BE2C (cell line): ENCODE measurements at regions not wholly inside any gene's neighbourhood (a gene's known extent, or its start where the extent isn't known, plus 50 kb on each side); places are given as distances from the start of the nearest gene placed in this dataset.

Experiments used
- DNase-seq: peaks from one replicate; pipeline ENCODE4 v3.0.0-alpha.2; 2020
- H3K27me3 ChIP-seq: fragments of 250-450 bp; sonication (Bioruptor Pico); 2 replicates; pipeline ENCODE4 v1.5.1; 2020; ENCODE audit warnings: mild to moderate bottlenecking
- H3K36me3 ChIP-seq: fragments of 250-450 bp; sonication (Bioruptor Pico); 2 replicates; pipeline ENCODE4 v1.5.1; 2020; ENCODE audit warnings: mild to moderate bottlenecking
- H3K4me1 ChIP-seq: fragments of 250-450 bp; sonication (Bioruptor Pico); 2 replicates; pipeline ENCODE4 v1.5.1; 2020
- H3K4me3 ChIP-seq: 2 replicates; pipeline ENCODE4 v1.5.1; 2011; ENCODE audit warnings: low read depth, low read length
- H3K9me3 ChIP-seq: fragments of 250-450 bp; sonication (Bioruptor Pico); 2 replicates; pipeline ENCODE4 v1.5.1; 2020
- TF ChIP-seq, protein P1 (sequence below): IDR thresholded peaks from 2 replicates; pipeline ENCODE4 v1.5.1; 2012; ENCODE audit warnings: mild to moderate bottlenecking, low read depth, low read length

DNA sequence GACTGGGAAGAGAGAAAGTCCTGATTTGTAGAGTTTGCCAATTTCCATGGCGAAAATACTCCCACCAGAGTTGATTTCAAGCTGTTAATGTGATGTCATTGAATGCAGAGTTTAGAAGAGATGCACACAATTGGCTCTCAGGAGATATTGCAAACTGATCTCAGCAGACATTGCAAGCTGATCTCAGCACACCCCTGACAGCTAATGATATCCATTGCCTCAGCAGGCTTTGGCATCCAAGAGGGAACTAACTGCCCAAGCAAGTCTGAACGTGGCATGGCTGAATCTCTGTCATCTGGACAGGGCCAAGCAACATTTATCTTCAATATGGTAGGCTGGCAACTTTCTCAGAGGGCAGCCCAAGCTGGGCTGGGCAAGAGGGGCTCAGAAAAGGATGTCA, 78.4 kb upstream of the CYP1B1 start:
- TF ChIP-seq, protein P1, sequence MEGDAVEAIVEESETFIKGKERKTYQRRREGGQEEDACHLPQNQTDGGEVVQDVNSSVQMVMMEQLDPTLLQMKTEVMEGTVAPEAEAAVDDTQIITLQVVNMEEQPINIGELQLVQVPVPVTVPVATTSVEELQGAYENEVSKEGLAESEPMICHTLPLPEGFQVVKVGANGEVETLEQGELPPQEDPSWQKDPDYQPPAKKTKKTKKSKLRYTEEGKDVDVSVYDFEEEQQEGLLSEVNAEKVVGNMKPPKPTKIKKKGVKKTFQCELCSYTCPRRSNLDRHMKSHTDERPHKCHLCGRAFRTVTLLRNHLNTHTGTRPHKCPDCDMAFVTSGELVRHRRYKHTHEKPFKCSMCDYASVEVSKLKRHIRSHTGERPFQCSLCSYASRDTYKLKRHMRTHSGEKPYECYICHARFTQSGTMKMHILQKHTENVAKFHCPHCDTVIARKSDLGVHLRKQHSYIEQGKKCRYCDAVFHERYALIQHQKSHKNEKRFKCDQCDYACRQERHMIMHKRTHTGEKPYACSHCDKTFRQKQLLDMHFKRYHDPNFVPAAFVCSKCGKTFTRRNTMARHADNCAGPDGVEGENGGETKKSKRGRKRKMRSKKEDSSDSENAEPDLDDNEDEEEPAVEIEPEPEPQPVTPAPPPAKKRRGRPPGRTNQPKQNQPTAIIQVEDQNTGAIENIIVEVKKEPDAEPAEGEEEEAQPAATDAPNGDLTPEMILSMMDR: no peak
- H3K4me3 ChIP-seq: no peak overlapping the region
- H3K9me3 ChIP-seq: no peaks in the 10 kb centered on the region
- no peaks in the 10 kb centered on the region for H3K4me1 ChIP-seq
- DNase-seq: no peak
- H3K36me3 ChIP-seq: no peaks in the 10 kb centered on the region
- H3K27me3 ChIP-seq: peaks cover 9% of the 10 kb centered on the region; the same call in 1 of the 2 replicates

DNA sequence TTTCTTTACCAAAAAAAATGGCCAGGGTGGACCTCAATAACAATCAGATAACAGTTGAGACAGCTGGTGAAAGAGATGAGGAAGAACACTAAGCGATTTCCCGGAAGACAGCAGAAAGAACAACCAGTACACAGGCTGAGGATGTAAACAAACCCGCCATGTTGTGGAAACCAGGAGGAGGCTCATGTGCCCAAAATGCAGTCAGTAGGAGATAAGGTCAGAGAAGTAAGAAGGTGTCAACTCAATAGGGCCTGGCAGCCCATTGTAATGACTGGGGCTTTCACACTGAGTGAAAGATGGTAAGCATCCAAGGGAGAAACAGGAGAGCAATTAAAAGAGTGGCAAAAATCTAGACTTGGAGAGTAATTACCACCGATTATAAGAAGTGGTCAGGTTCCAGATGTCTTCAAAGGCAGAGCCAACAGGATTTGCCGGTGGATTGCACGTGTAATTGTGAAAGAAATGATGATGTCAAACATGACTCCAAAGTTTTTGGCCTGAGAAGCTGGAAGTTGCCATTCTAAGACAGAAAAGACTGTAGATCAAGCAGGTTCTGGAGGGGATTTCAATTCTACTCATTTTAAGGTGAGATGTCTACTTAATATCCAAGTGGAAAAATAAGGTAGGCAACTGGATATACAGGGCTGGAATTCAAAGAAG, 77.7 kb upstream of the CYP1B1 start:
- H3K4me1 ChIP-seq: no peaks in the 10 kb centered on the region
- peaks cover 9% of the 10 kb centered on the region; the same call in 1 of the 2 replicates for H3K27me3 ChIP-seq
- DNase-seq: no peak
- no peak overlapping the region for H3K4me3 ChIP-seq
- no peaks in the 10 kb centered on the region for H3K9me3 ChIP-seq
- no peaks in the 10 kb centered on the region for H3K36me3 ChIP-seq
- TF ChIP-seq, protein P1: no peak

DNA sequence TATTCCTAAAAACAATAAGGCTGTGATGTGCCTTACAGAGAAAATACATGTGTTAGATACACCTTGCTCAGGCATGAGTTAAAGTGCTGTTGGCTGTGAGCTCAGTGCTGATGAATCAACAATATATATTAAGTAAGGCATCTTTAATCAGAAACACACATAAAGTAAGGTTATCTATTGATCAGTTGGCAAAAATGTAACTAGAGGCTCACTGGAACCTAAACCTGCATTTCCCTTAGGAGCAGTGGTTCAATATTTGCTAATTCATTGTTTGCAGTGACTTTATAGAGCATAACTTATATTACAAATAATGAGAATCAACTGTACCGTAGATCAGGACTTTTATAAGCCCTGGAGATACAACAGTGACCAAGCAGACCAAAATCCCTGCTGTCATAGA, 77.0 kb upstream of the CYP1B1 start:
- TF ChIP-seq, protein P1: no peak
- no peaks in the 10 kb centered on the region for H3K4me1 ChIP-seq
- no peak overlapping the region for H3K4me3 ChIP-seq
- H3K27me3 ChIP-seq: peaks cover 9% of the 10 kb centered on the region; the same call in 1 of the 2 replicates
- no peaks in the 10 kb centered on the region for H3K36me3 ChIP-seq
- DNase-seq: no peak
- no peaks in the 10 kb centered on the region for H3K9me3 ChIP-seq

DNA sequence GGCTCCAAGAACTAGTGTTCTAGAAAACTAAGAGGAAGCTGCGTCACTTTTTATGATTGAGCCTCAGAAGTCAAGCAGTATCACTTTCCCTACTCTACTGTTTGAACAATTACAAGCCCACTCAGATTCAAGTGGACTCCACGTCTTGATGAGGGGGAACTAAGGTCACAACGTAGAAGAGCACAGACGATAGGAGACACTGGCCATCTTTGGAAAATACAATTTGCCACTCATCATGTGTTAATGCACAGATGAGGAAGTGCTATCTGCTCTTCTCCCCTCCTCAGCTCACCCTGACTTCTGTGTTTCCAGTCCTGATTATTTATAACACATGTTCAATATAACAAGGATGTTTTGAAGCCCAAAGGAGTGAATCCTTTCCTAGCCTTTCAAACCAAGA, 76.1 kb upstream of the CYP1B1 start:
- Histone ChIP-seq H3K4me1 (no peaks in the 10 kb centered on the region), H3K36me3 (no peaks in the 10 kb centered on the region), H3K27me3 (peaks cover 9% of the 10 kb centered on the region; the same call in 1 of the 2 replicates), H3K4me3 (no peak overlapping the region), H3K9me3 (no peaks in the 10 kb centered on the region)
- DNase-seq: no peak
- TF ChIP-seq, protein P1: no peak

DNA sequence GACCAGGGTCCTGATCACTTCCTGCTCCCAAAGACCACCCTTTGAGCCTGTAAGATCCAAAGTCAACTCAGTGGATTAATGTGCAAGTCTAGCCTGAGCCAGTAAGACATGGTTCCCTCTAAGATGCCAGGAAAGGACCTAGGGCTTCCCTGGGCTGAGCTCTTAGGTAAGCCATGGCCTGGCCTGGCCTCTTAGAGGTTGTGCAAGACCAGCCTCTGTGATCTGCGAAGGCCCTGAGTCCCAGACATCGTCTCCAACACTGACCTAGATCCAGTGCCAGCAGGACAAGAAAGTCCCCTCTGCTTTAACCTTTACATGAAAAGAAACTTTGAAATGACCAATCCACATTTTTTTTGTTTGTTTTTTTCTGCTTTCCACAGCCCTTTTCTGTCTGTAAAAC, 73.6 kb upstream of the CYP1B1 start:
- Histone ChIP-seq H3K9me3 (no peaks in the 10 kb centered on the region), H3K4me1 (no peaks in the 10 kb centered on the region), H3K4me3 (no peak overlapping the region), H3K36me3 (no peaks in the 10 kb centered on the region), H3K27me3 (no peaks in the 10 kb centered on the region)
- no peak for DNase-seq
- TF ChIP-seq, protein P1: no peak

DNA sequence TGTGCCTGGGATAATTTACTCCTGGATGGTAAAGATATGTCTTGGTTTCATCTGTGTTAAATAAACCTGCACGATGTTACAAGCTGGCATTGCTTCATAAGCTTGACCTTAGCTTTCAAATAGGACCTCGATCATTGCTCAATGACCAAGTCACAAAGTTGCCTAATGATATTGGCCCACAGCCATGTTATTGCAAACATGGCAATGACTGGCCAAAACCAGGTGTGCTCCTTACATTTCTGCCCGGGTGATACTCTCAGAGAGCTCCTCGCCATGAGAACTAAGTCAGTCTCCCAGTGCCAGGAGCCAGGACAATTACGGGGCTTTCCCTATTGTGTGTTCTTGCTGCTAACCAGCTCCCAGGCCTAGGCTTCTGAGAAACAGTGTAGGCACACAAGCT, 72.5 kb upstream of the CYP1B1 start:
- Histone ChIP-seq H3K4me3 (no peak overlapping the region), H3K4me1 (no peaks in the 10 kb centered on the region)
- TF ChIP-seq, protein P1: no peak

More for the DNA sequence above, 72.5 kb upstream of the CYP1B1 start:
- no peaks in the 10 kb centered on the region for H3K27me3 ChIP-seq
- no peak for DNase-seq
- no peaks in the 10 kb centered on the region for H3K36me3 ChIP-seq
- no peaks in the 10 kb centered on the region for H3K9me3 ChIP-seq
